Breast epithelium (tissue), 4 donors: ENCODE measurements at regions not wholly inside any gene's neighbourhood (a gene's known extent, or its start where the extent isn't known, plus 50 kb on each side); places are given as distances from the start of the nearest gene placed in this dataset.

ENCODE experiments used
- DNase-seq, 2 donors: peaks; one replicate each; pipeline ENCODE4 v3.0.0-alpha.2; 2019; ENCODE audit warnings: low spot score in 2 of 2
- H3K27ac ChIP-seq, 2 donors: fragments of 200-600 bp; sonication (generic) in 1 of 2; one replicate each; pipeline ENCODE4 v1.5.1; 2016 to 2019; ENCODE audit warnings: mild to moderate bottlenecking in 1 of 2
- H3K27me3 ChIP-seq, 2 donors: fragments of 200-600 bp; sonication (generic) in 1 of 2; one replicate each; pipeline versions ENCODE4 v1.5.1 to v1.6.0; 2017 to 2019; ENCODE audit warnings: control low read depth in 1 of 2, mild to moderate bottlenecking in 1 of 2
- H3K36me3 ChIP-seq: fragments of 200-600 bp; one replicate; pipeline ENCODE4 v1.5.1; 2019
- H3K4me1 ChIP-seq, 2 donors: fragments of 200-600 bp; sonication (generic); one replicate each; pipeline ENCODE4 v1.5.1; 2016 to 2019; ENCODE audit warnings: control low read depth in 1 of 2
- H3K4me3 ChIP-seq, 3 donors: fragments of 200-600 bp; sonication (generic); 1 replicate in 2 of 3; 2 replicates in 1 of 3; pipeline ENCODE4 v1.5.1; 2016 to 2019; ENCODE audit warnings: mild to moderate bottlenecking in 3 of 3, moderate library complexity in 2 of 3
- H3K9me3 ChIP-seq, 2 donors: fragments of 200-600 bp; sonication (generic) in 1 of 2; one replicate each; pipeline ENCODE4 v1.5.1; 2016 to 2019; ENCODE audit warnings: control low read depth in 1 of 2
- CTCF ChIP-seq, 3 donors: fragments of 450-650 bp; IDR thresholded peaks; one replicate each; pipeline ENCODE4 v1.5.1; 2016 to 2017; ENCODE audit warnings: antibody characterized with exemption in 3 of 3, mild to moderate bottlenecking in 3 of 3, moderate library complexity in 3 of 3
- POLR2A ChIP-seq: fragments of 450-650 bp; IDR thresholded peaks from one replicate; pipeline ENCODE4 v1.6.1; 2016; ENCODE audit warnings: antibody characterized with exemption, mild to moderate bottlenecking, moderate library complexity
- POLR2AphosphoS5 ChIP-seq, 3 donors: sonication (generic); formaldehyde crosslinking; IDR thresholded peaks; one replicate each; pipeline ENCODE4 v1.6.1; 2017; ENCODE audit warnings: antibody characterized with exemption in 3 of 3
- intact Hi-C: fragments of 100-400 bp; cut with DNase I; formaldehyde crosslinking; loops from one replicate; pipeline ENCODE4 v1.15.1; 2023; ENCODE audit warnings: low total_unique reads

- H3K27ac ChIP-seq = no peak overlapping the region
- no peaks in the 10 kb centered on the region for H3K36me3 ChIP-seq
- H3K27me3 ChIP-seq = no peaks in the 10 kb centered on the region
- intact Hi-C loops = no loop called here
- H3K9me3 ChIP-seq = no peaks in the 10 kb centered on the region
- H3K4me1 ChIP-seq = no peaks in the 10 kb centered on the region
- DNase-seq = no peak
- no peak overlapping the region for H3K4me3 ChIP-seq
- TF ChIP-seq CTCF (IDR thresholded peaks at IDR 0.05) (no peak), POLR2AphosphoS5 (IDR thresholded peaks at IDR 0.05) (no peak), POLR2A (no peak)
Measured at GRCh38 chr20:61104232-61104631, 147.8 kb upstream of the CDH4 start.

DNA sequence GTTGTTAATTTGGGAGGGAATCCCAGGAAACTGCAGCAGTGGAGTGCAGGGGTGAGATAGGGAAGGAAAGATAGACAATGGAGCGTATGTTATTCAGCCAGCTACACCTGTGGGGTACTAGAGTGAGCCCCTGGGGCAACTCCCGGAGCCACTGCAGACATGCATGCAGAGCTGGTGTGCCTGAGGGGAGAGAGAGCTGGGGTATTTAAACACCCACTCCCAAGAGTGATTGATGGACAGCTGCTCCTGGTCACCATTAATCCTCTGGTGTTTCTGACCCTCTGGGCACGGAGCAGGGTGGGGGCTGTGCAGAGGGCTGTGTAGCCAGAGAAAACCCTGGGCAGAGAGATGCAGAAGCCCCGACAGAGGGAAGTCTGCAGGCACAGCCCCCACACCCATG lies 146.7 kb upstream of the CDH4 start:
- Histone ChIP-seq H3K4me3 (no peak overlapping the region), H3K27ac (no peak overlapping the region), H3K36me3 (no peaks in the 10 kb centered on the region), H3K27me3 (no peaks in the 10 kb centered on the region), H3K9me3 (no peaks in the 10 kb centered on the region), H3K4me1 (no peaks in the 10 kb centered on the region)
- no peak for DNase-seq
- intact Hi-C loops = no loop called here
- no peak for TF ChIP-seq POLR2A
- TF ChIP-seq POLR2AphosphoS5 (IDR thresholded peaks at IDR 0.05) = no peak
- no peak for TF ChIP-seq CTCF (IDR thresholded peaks at IDR 0.05)

GRCh38 chr20:61106438-61106837 lies 145.6 kb upstream of the CDH4 start:
- Histone ChIP-seq H3K4me3 (no peak overlapping the region), H3K27ac (no peak overlapping the region), H3K27me3 (no peaks in the 10 kb centered on the region), H3K4me1 (no peaks in the 10 kb centered on the region), H3K9me3 (no peaks in the 10 kb centered on the region), H3K36me3 (no peaks in the 10 kb centered on the region)
- no peak for TF ChIP-seq CTCF (IDR thresholded peaks at IDR 0.05)
- TF ChIP-seq POLR2A = no peak
- no peak for TF ChIP-seq POLR2AphosphoS5 (IDR thresholded peaks at IDR 0.05)
- intact Hi-C loops = no loop called here
- DNase-seq = no peak

DNA sequence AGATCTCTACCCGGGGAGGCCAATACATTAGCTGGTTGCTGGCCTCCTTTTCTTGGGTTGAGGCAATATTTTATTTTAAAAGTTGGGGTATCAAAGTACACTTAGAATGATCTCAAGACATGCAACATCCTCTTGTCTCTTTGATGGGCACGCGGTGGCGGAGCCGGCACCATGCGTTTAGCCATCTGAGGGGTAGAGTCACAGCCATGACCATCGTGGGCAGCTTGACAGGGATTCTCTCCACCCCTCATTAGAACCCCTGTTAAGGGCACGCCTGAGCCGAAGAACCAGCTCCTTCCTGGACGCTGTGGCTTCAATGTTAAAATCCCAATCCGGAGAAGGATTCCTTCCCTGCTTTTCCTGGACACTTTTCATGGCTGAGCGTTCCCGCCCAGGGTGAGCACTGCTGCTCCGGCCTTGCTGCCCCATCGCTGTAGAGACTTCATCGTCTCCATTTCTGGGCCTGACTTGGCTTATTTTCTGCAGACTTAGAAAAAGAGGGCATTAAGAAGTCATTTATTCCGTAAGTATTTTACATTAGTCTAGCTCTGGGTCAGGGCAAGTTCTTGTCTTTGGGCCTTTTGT lies 142.7 kb upstream of the CDH4 start:
- Histone ChIP-seq H3K27me3 (peaks cover 0 to 3% of the 10 kb centered on the region in 2 donors), H3K4me3 (no peak overlapping the region), H3K36me3 (no peaks in the 10 kb centered on the region), H3K9me3 (no peaks in the 10 kb centered on the region), H3K4me1 (no peaks in the 10 kb centered on the region), H3K27ac (no peak overlapping the region)
- intact Hi-C loops = no loop called here
- no peak for TF ChIP-seq CTCF (IDR thresholded peaks at IDR 0.05)
- TF ChIP-seq POLR2AphosphoS5 (IDR thresholded peaks at IDR 0.05) = no peak
- TF ChIP-seq POLR2A = no peak
- DNase-seq = no peak

DNA sequence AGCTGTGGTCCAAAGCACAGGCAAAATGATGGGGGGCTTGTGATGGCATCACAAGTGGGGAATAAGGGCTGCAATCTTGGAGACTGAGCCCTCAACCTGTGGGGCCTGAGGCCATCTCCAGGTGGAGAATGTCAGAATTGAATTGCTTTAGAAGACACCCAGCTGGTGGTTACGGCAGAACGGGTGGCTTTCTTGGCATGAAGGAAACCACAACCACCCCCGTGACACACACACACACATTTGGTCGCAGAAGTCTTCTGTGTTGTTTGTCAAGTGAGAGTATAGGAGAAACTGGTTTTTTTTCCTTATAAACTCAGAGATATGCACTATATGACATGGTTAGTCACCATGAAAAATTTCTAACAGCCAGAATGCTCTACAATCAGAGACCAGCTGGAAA lies 139.5 kb upstream of the CDH4 start:
- no peak for DNase-seq
- Histone ChIP-seq H3K4me1 (no peaks in the 10 kb centered on the region), H3K4me3 (no peak overlapping the region), H3K27ac (no peak overlapping the region), H3K9me3 (no peaks in the 10 kb centered on the region), H3K27me3 (peaks cover 0 to 3% of the 10 kb centered on the region in 2 donors), H3K36me3 (no peaks in the 10 kb centered on the region)
- TF ChIP-seq POLR2A = no peak
- TF ChIP-seq CTCF (IDR thresholded peaks at IDR 0.05) = no peak
- TF ChIP-seq POLR2AphosphoS5 (IDR thresholded peaks at IDR 0.05) = no peak
- intact Hi-C loops = loop anchor here (5.0 kb wide), 1 partner anchor 385 kb away; no protein-coding TSS in a partner anchor
